ENCODE measurements at regions not wholly inside any gene's neighbourhood (a gene's known extent, or its start where the extent isn't known, plus 50 kb on each side); places are given as distances from the start of the nearest gene placed in this dataset.

DNA sequence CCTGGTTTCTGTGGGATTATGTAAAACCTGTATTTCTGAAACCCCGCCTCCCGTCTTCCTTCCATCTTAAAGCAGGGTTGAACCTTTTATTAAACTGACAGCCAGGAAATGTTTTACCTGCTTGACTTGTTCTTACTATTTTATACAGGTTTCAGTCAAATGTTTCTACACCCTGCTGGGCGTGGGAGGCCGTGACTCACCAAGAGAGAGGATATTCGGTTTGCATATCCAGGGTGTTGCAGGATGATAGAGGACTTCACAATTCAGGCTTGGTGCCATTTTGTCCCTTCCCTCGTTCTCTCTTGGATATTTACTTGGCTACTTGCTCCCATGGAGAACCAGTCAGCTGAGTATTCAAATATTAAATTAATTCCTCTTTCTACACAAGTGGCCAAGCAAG is 69.7 kb downstream of the ARF6 start:
- no peak for TF ChIP-seq CTCF (IDR thresholded peaks at IDR 0.05)
- no peak for TF ChIP-seq POLR2A (IDR thresholded peaks at IDR 0.05)

All from lower leg skin (tissue), 3 donors.